ENCODE measurements at regions not wholly inside any gene's neighbourhood (a gene's known extent, or its start where the extent isn't known, plus 50 kb on each side); places are given as distances from the start of the nearest gene placed in this dataset.

- TF ChIP-seq CTCF (IDR thresholded peaks at IDR 0.05): no peak
- TF ChIP-seq RFX5 (IDR thresholded peaks at IDR 0.05; ENCODE audit: low read length): no peak
- TF ChIP-seq GATA2 (CRISPR knock-in tag; IDR thresholded peaks at IDR 0.05): no peak
- no peak for TF ChIP-seq RAD21 (IDR thresholded peaks at IDR 0.05; ENCODE audit: low read length)
- no peak for TF ChIP-seq FOXJ3 (CRISPR knock-in tag; IDR thresholded peaks at IDR 0.05)
- TF ChIP-seq GABPA (IDR thresholded peaks at IDR 0.05; ENCODE audit: low read depth): no peak
- no peak for TF ChIP-seq ZBTB33 (IDR thresholded peaks at IDR 0.05; ENCODE audit: borderline replicate concordance, low read depth)
Observed at GRCh38 chr18:45539491-45539891, 75.8 kb upstream of the SLC14A2 start (continued).

GRCh38 chr18:45540125-45540524 lies 75.2 kb upstream of the SLC14A2 start:
- no peaks in the 10 kb centered on the region for H4K20me1 ChIP-seq (ENCODE audit: insufficient read depth)
- no peaks in the 10 kb centered on the region; a peak in 1 of 4 replicates for H3K4me1 ChIP-seq (ENCODE audit: control insufficient read depth in 1 of 2, insufficient read depth in 2 of 2, low read depth in 1 of 2, low read length in 1 of 2)
- WGBS (ENCODE audit: low lambda C conversion rate): 81% methylated on average over 6 of the region's 7 CpGs
- H3K9me3 ChIP-seq: no peaks in the 10 kb centered on the region
- no peaks in the 10 kb centered on the region for H3F3A ChIP-seq (replicated peaks; ENCODE audit: insufficient read depth)
- no peak overlapping the region for H2AFZ ChIP-seq (ENCODE audit: low read depth)
- ChIA-PET POLR2A (no interaction called here), CTCF (interaction anchor here (2.0 kb wide), 1 partner anchor 14 kb away, joined by 5 read pairs; no protein-coding TSS in a partner anchor)
- no peaks in the 10 kb centered on the region for H3K79me2 ChIP-seq (ENCODE audit: insufficient read depth)
- TF ChIP-seq REST (IDR thresholded peaks at IDR 0.05; ENCODE audit: low read depth, low read length) (no peak), RFX5 (IDR thresholded peaks at IDR 0.05; ENCODE audit: low read length) (no peak), EZH2phosphoT487 (IDR thresholded peaks at IDR 0.05; ENCODE audit: borderline replicate concordance, low read depth) (no peak), ELF1 (IDR thresholded peaks at IDR 0.05) (no peak), RXRA (IDR thresholded peaks at IDR 0.05; ENCODE audit: borderline replicate concordance, low read depth) (no peak), GATA2 (CRISPR knock-in tag; IDR thresholded peaks at IDR 0.05) (no peak)
- no peaks in the 10 kb centered on the region for H3K9me2 ChIP-seq
- H3K36me3 ChIP-seq (replicated peaks in 1 of 2; ENCODE audit: control insufficient read depth in 1 of 2, insufficient read depth in 2 of 2, low read length in 1 of 2): no peaks in the 10 kb centered on the region
- no peak overlapping the region for H3K4me3 ChIP-seq (ENCODE audit: low read depth in 2 of 2, low read length in 1 of 2)
- H3K4me2 ChIP-seq: no peak overlapping the region
- DNase-seq: no peak
- no peak overlapping the region for H3K27ac ChIP-seq (ENCODE audit: low read depth in 2 of 2, low read length in 1 of 2)
- no peak overlapping the region for H3K9ac ChIP-seq
- H3K27me3 ChIP-seq (ENCODE audit: insufficient read depth): no peaks in the 10 kb centered on the region

Data from SK-N-SH (cell line).